HepG2 (cell line): ENCODE measurements at regions not wholly inside any gene's neighbourhood (a gene's known extent, or its start where the extent isn't known, plus 50 kb on each side); places are given as distances from the start of the nearest gene placed in this dataset.

Experiments used
- ATAC-seq: fragments of 200-7000 bp; cut with Tn5 transposase; 3 replicates; pipeline ENCODE4 v1.9.1; 2020; ENCODE audit warnings: mild to moderate bottlenecking, moderate library complexity
- BruUV-seq: library from RNA; stranded (reverse); fragments of 400-500 nt; replicated peaks from 2 replicates; lab custom pipeline; 2021; lab: Mats Ljungman, UMichigan
- CTCF ChIA-PET: fragments of 300-600 bp; formaldehyde crosslinking; extraction: SDS; loops from one replicate; lab custom pipeline; 2021; ENCODE audit warnings: low total read pairs, inconsistent platforms, low intra/inter-chr PET ratio; lab: Yijun Ruan, JAX
- POLR2A ChIA-PET: fragments of 350-600 bp; sonication (Branson Sonifier 250); formaldehyde crosslinking; loops from one replicate; lab custom pipeline; 2020; ENCODE audit warnings: antibody characterized with exemption, inconsistent platforms; lab: Yijun Ruan, JAX
- DNase-seq: peaks from one replicate; pipeline ENCODE4 v3.0.0-alpha.2; 2015; ENCODE audit warnings: low spot score
- FAIRE-seq: peaks from 3 replicates; lab custom pipeline; 2011; peaks lifted over from hg19 to GRCh38; lab: Jason Lieb, UNC
- H2AFZ ChIP-seq: one replicate; pipeline ENCODE4 v1.6.1; 2011; ENCODE audit warnings: low read length, inconsistent platforms
- H3K27ac ChIP-seq: fragments of 300-600 bp; 3 replicates; pipeline ENCODE4 v1.8.0; 2011; ENCODE audit warnings: mixed run types, mild to moderate bottlenecking, mixed read lengths, low read length, inconsistent platforms; ENCODE audit not compliant: insufficient read depth; ENCODE audit errors: extremely low read length
- H3K27me3 ChIP-seq, 2 experiments: fragments of 200-600 bp in 1 of 2; 2 replicates in 1 of 2; 3 replicates in 1 of 2; pipeline versions ENCODE4 v1.6.0 to v1.8.0; 2011; ENCODE audit warnings: low read length in 2 of 2, mild to moderate bottlenecking in 2 of 2, moderate library complexity in 2 of 2, inconsistent platforms in 1 of 2; ENCODE audit not compliant: insufficient read depth in 2 of 2, control insufficient read depth in 1 of 2
- H3K36me3 ChIP-seq, 2 experiments: fragments of 200-600 bp in 1 of 2; replicated peaks in 1 of 2; 2 replicates in 1 of 2; 3 replicates in 1 of 2; pipeline versions ENCODE4 v1.5.1 to v1.8.0; 2011; ENCODE audit warnings: low read length in 2 of 2, inconsistent platforms in 1 of 2; ENCODE audit not compliant: insufficient read depth in 2 of 2, control insufficient read depth in 1 of 2
- H3K4me1 ChIP-seq: 2 replicates; pipeline ENCODE4 v1.5.1; 2012; ENCODE audit warnings: low read length, inconsistent platforms; ENCODE audit not compliant: insufficient read depth
- H3K4me2 ChIP-seq: 2 replicates; pipeline ENCODE4 v1.6.0; 2011; ENCODE audit warnings: low read depth, low read length, inconsistent platforms
- H3K4me3 ChIP-seq, 3 experiments: fragments of 200-600 bp in 1 of 3; sonication (generic), shearing (Covaris generic) in 1 of 3; replicated peaks in 1 of 3; 2 replicates each; pipeline ENCODE4 v1.5.1; 2011 to 2016; ENCODE audit warnings: low read length in 3 of 3, inconsistent platforms in 2 of 3, low read depth in 2 of 3, mild to moderate bottlenecking in 2 of 3, control low read depth in 1 of 3, mixed read lengths in 1 of 3; ENCODE audit not compliant: insufficient read depth in 1 of 3
- H3K79me2 ChIP-seq: one replicate; pipeline ENCODE4 v1.6.1; 2011; ENCODE audit warnings: low read length, inconsistent platforms; ENCODE audit not compliant: insufficient read depth
- H3K9ac ChIP-seq: 2 replicates; pipeline ENCODE4 v1.6.0; 2011; ENCODE audit warnings: mild to moderate bottlenecking, low read depth, low read length, inconsistent platforms; ENCODE audit not compliant: insufficient read depth
- H3K9me3 ChIP-seq: 2 replicates; pipeline ENCODE4 v1.5.1; 2012; ENCODE audit warnings: mild to moderate bottlenecking, low read length
- H4K20me1 ChIP-seq: 2 replicates; pipeline ENCODE4 v1.6.0; 2011; ENCODE audit warnings: inconsistent platforms, mild to moderate bottlenecking, low read length, moderate library complexity; ENCODE audit not compliant: insufficient read depth
- FUBP1 ChIP-seq: sonication (generic); formaldehyde crosslinking; IDR thresholded peaks from 2 replicates; pipeline ENCODE4 v1.5.1; 2020; ENCODE audit warnings: missing genetic modification reagents, mild to moderate bottlenecking, borderline replicate concordance
- HNRNPLL ChIP-seq: fragments of 200-400 bp; formaldehyde crosslinking; IDR thresholded peaks from 2 replicates; pipeline ENCODE4 v1.6.1; 2017; ENCODE audit warnings: mild to moderate bottlenecking, low read depth, low read length; ENCODE audit not compliant: poor library complexity, severe bottlenecking
- KAT8 ChIP-seq: IDR thresholded peaks from 2 replicates; pipeline ENCODE4 v1.6.1; 2016; ENCODE audit warnings: missing genetic modification reagents, missing compliant biosample characterization
- KLF6 ChIP-seq: IDR thresholded peaks from 2 replicates; pipeline ENCODE4 v1.8.0; 2016; ENCODE audit warnings: missing biosample characterization, missing genetic modification reagents
- RXRB ChIP-seq: IDR thresholded peaks from 2 replicates; pipeline ENCODE4 v1.6.1; 2016; ENCODE audit warnings: borderline replicate concordance, missing genetic modification reagents, missing compliant biosample characterization
- SMAD1 ChIP-seq: sonication (generic); formaldehyde crosslinking; IDR thresholded peaks from 2 replicates; pipeline ENCODE4 v1.4.0; 2020; ENCODE audit warnings: missing genetic modification reagents, low read depth, mild to moderate bottlenecking, borderline replicate concordance
- SSRP1 ChIP-seq: IDR thresholded peaks from 2 replicates; pipeline ENCODE4 v1.6.1; 2016; ENCODE audit warnings: control low read depth
- TAF1 ChIP-seq: sonication (generic); formaldehyde crosslinking; IDR thresholded peaks from 2 replicates; pipeline ENCODE4 v1.4.0; 2020; ENCODE audit warnings: missing genetic modification reagents
- ZNF3 ChIP-seq: IDR thresholded peaks from 2 replicates; pipeline ENCODE4 v1.7.0; 2017; ENCODE audit warnings: inconsistent platforms
- ZNF33A ChIP-seq: sonication (generic); formaldehyde crosslinking; IDR thresholded peaks from 2 replicates; pipeline ENCODE4 v1.5.1; 2020; ENCODE audit warnings: missing genetic modification reagents, mild to moderate bottlenecking, moderate library complexity, borderline replicate concordance
- ZNF383 ChIP-seq: sonication (generic); formaldehyde crosslinking; IDR thresholded peaks from 2 replicates; pipeline ENCODE4 v1.4.0; 2020; ENCODE audit warnings: missing genetic modification reagents, mild to moderate bottlenecking, borderline replicate concordance
- ZNF660 ChIP-seq: sonication (generic); formaldehyde crosslinking; IDR thresholded peaks from 2 replicates; pipeline ENCODE4 v1.5.1; 2020; ENCODE audit warnings: mild to moderate bottlenecking, low read depth, missing genetic modification reagents, borderline replicate concordance
- ZNF7 ChIP-seq: IDR thresholded peaks from 2 replicates; pipeline ENCODE4 v1.6.1; 2016; ENCODE audit warnings: missing biosample characterization, missing genetic modification reagents
- WGBS: methylation state at CpG from one replicate; pipeline ENCODE4 v1.1.6; 2017; ENCODE audit warnings: low lambda C conversion rate; 5-methylcytosine and 5-hydroxymethylcytosine counted together
- in situ Hi-C: cut with HindIII; loops from 2 replicates; pipeline ENCODE4 v1.10.0; 2017; ENCODE audit warnings: low pct_unique_long_range_greater_than_20kb; ENCODE audit not compliant: extremely low pct_ligation_motif_present
- intact Hi-C: fragments of 100-400 bp; cut with micrococcal nuclease; formaldehyde crosslinking; loops from one replicate; pipeline ENCODE4 v1.10.0; 2022; ENCODE audit not compliant: unreplicated experiment
- TF ChIP-seq, protein P1 (sequence below): sonication (generic); formaldehyde crosslinking; IDR thresholded peaks from 2 replicates; pipeline ENCODE4 v1.5.0; 2020; ENCODE audit warnings: mild to moderate bottlenecking, missing genetic modification reagents, moderate library complexity
- TF ChIP-seq, protein P2 (sequence below), 2 experiments: fragments of 450-650 bp in 1 of 2; sonication (generic) in 1 of 2; formaldehyde crosslinking; IDR thresholded peaks; 2 replicates each; pipeline versions ENCODE4 v1.5.0 to v1.8.0; 2020 to 2022; ENCODE audit warnings: mild to moderate bottlenecking in 1 of 2, missing genetic modification reagents in 1 of 2

GRCh38 chr6:155509743-155510475 is 54.3 kb upstream of the NOX3 start:
- POLR2A ChIA-PET, result no interaction called here
- in situ Hi-C loops (no loop called here), intact Hi-C loops (no loop called here)
- H3K27ac ChIP-seq, result no peak overlapping the region
- ATAC-seq (no peak), FAIRE-seq (no peak), DNase-seq (no peak)
- no peaks in the 10 kb centered on the region for H3K9me3 ChIP-seq
- H4K20me1 ChIP-seq, result no peaks in the 10 kb centered on the region
- no peak overlapping the region for H2AFZ ChIP-seq
- no peak overlapping the region for H3K9ac ChIP-seq
- no peaks in the 10 kb centered on the region for H3K4me1 ChIP-seq
- CTCF ChIA-PET, result no interaction called here
- no peak overlapping the region for H3K4me2 ChIP-seq
- no TSS peak for BruUV-seq
- H3K79me2 ChIP-seq, result no peaks in the 10 kb centered on the region
- no peak overlapping the region for H3K4me3 ChIP-seq
- no peak for TF ChIP-seq SMAD1 (CRISPR knock-in tag)
- no peak for TF ChIP-seq ZNF383
- 98% methylated on average over 2 of the region's 2 CpGs for WGBS
- no peaks in the 10 kb centered on the region for H3K36me3 ChIP-seq
- H3K27me3 ChIP-seq, result no peaks in the 10 kb centered on the region

DNA sequence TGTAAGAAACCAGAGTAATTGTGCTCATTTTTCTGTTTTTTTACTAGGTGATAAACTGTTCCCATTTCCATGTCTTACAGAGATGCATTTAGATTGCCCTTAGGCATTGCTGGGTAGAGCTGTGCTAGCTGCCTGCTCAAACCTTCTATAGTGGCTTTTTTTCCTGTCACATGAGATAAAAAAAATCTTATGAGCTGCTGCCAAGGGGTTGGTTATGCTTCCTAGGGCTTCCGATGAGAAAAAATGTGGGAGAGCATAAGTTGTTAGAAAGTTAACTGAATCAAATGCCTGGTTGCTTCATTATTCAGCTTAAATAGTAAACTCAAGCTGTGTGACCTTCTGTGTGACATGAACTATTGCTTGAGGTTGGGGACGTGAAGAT is 50.0 kb upstream of the NOX3 start:
- no peak for ATAC-seq
- DNase-seq, result no peak
- H3K9me3 ChIP-seq, result 0 out of 2 replicates have a peak, but pooled peaks cover 4% of the 10 kb centered on the region
- no peaks in the 10 kb centered on the region for H3K27me3 ChIP-seq
- ChIA-PET POLR2A (interaction anchor here (1.1 kb wide), 1 partner anchor 177 kb away, joined by 3 read pairs; no protein-coding TSS in a partner anchor), CTCF (no interaction called here)
- H3K4me3 ChIP-seq, result no peak overlapping the region
- H2AFZ ChIP-seq, result no peak overlapping the region
- no peaks in the 10 kb centered on the region for H3K36me3 ChIP-seq
- 97% methylated on average over 2 of the region's 2 CpGs for WGBS
- no peak overlapping the region for H3K27ac ChIP-seq
- FAIRE-seq, result no peak
- H3K9ac ChIP-seq, result no peak overlapping the region
- in situ Hi-C loops (no loop called here), intact Hi-C loops (no loop called here)
- H4K20me1 ChIP-seq, result no peaks in the 10 kb centered on the region
- no peaks in the 10 kb centered on the region for H3K4me1 ChIP-seq
- no peak overlapping the region for H3K4me2 ChIP-seq
- no TSS peak for BruUV-seq
- no peaks in the 10 kb centered on the region for H3K79me2 ChIP-seq
- TF ChIP-seq, protein P1, sequence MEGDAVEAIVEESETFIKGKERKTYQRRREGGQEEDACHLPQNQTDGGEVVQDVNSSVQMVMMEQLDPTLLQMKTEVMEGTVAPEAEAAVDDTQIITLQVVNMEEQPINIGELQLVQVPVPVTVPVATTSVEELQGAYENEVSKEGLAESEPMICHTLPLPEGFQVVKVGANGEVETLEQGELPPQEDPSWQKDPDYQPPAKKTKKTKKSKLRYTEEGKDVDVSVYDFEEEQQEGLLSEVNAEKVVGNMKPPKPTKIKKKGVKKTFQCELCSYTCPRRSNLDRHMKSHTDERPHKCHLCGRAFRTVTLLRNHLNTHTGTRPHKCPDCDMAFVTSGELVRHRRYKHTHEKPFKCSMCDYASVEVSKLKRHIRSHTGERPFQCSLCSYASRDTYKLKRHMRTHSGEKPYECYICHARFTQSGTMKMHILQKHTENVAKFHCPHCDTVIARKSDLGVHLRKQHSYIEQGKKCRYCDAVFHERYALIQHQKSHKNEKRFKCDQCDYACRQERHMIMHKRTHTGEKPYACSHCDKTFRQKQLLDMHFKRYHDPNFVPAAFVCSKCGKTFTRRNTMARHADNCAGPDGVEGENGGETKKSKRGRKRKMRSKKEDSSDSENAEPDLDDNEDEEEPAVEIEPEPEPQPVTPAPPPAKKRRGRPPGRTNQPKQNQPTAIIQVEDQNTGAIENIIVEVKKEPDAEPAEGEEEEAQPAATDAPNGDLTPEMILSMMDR (CRISPR knock-in tag), result no peak
- TF ChIP-seq ZNF7 (no peak), KLF6 (no peak), ZNF33A (CRISPR knock-in tag) (no peak), SSRP1 (no peak), HNRNPLL (no peak), RXRB (CRISPR knock-in tag) (no peak), ZNF3 (no peak), ZNF660 (no peak), TAF1 (CRISPR knock-in tag) (no peak), KAT8 (no peak), FUBP1 (no peak)
- TF ChIP-seq, protein P2, sequence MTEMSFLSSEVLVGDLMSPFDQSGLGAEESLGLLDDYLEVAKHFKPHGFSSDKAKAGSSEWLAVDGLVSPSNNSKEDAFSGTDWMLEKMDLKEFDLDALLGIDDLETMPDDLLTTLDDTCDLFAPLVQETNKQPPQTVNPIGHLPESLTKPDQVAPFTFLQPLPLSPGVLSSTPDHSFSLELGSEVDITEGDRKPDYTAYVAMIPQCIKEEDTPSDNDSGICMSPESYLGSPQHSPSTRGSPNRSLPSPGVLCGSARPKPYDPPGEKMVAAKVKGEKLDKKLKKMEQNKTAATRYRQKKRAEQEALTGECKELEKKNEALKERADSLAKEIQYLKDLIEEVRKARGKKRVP (CRISPR knock-in tag; IDR thresholded peaks at IDR 0.05), result no peak
